H9 (cell line): ENCODE measurements at regions not wholly inside any gene's neighbourhood (a gene's known extent, or its start where the extent isn't known, plus 50 kb on each side); places are given as distances from the start of the nearest gene placed in this dataset.

Experiments
- DNase-seq: peaks from one replicate; pipeline ENCODE4 v3.0.0-alpha.2; 2017
- H2AFZ ChIP-seq: one replicate; pipeline ENCODE4 v1.6.1; 2013; ENCODE audit warnings: mild to moderate bottlenecking, low read length, control low read depth, moderate library complexity
- H2AK5ac ChIP-seq: 2 replicates; pipeline ENCODE4 v1.6.1; 2013; ENCODE audit warnings: low read length, control low read depth, mixed read lengths; ENCODE audit not compliant: insufficient read length
- H2BK120ac ChIP-seq: one replicate; pipeline ENCODE4 v1.6.1; 2013; ENCODE audit warnings: low read depth, mild to moderate bottlenecking, low read length, control low read depth, inconsistent platforms; ENCODE audit not compliant: poor library complexity, severe bottlenecking
- H2BK12ac ChIP-seq: 2 replicates; pipeline ENCODE4 v1.6.1; 2013; ENCODE audit warnings: low read length, control low read depth, mixed read lengths, low read depth; ENCODE audit not compliant: insufficient read length
- H2BK15ac ChIP-seq: 2 replicates; pipeline ENCODE4 v1.6.1; 2013; ENCODE audit warnings: low read depth, low read length, control low read depth
- H2BK20ac ChIP-seq: one replicate; pipeline ENCODE4 v1.6.1; 2013; ENCODE audit warnings: low read depth, mild to moderate bottlenecking, low read length, control low read depth, inconsistent platforms; ENCODE audit not compliant: poor library complexity, severe bottlenecking
- H2BK5ac ChIP-seq: 2 replicates; pipeline ENCODE4 v1.6.1; 2013; ENCODE audit warnings: low read length, control low read depth, mixed read lengths; ENCODE audit not compliant: insufficient read length
- H3K14ac ChIP-seq: 2 replicates; pipeline ENCODE4 v1.6.1; 2013; ENCODE audit warnings: low read length, control low read depth; ENCODE audit not compliant: insufficient read depth
- H3K18ac ChIP-seq: 2 replicates; pipeline ENCODE4 v1.6.1; 2013; ENCODE audit warnings: low read depth, mild to moderate bottlenecking, mixed read lengths, low read length, control low read depth; ENCODE audit not compliant: insufficient read length
- H3K23ac ChIP-seq: 2 replicates; pipeline ENCODE4 v1.6.1; 2013; ENCODE audit warnings: low read length, control low read depth, mixed read lengths, low read depth; ENCODE audit not compliant: insufficient read length
- H3K23me2 ChIP-seq: 2 replicates; pipeline ENCODE4 v1.6.1; 2013; ENCODE audit warnings: low read depth, mild to moderate bottlenecking, mixed read lengths, low read length, control low read depth; ENCODE audit not compliant: insufficient read length, poor library complexity, severe bottlenecking
- H3K27ac ChIP-seq: 2 replicates; pipeline ENCODE4 v1.5.1; 2013; ENCODE audit warnings: low read length, control low read depth, mixed read lengths, low read depth; ENCODE audit not compliant: insufficient read length
- H3K27me3 ChIP-seq: 2 replicates; pipeline ENCODE4 v1.6.1; 2013; ENCODE audit warnings: low read length, control low read depth, inconsistent platforms; ENCODE audit not compliant: insufficient read depth
- H3K4ac ChIP-seq: 2 replicates; pipeline ENCODE4 v1.6.1; 2013; ENCODE audit warnings: low read depth, mild to moderate bottlenecking, control low read depth, inconsistent platforms, low read length, moderate library complexity
- H3K4me1 ChIP-seq: 2 replicates; pipeline ENCODE4 v1.6.1; 2013; ENCODE audit warnings: low read length, control low read depth, inconsistent platforms; ENCODE audit not compliant: insufficient read depth
- H3K4me2 ChIP-seq: 2 replicates; pipeline ENCODE4 v1.6.1; 2013; ENCODE audit warnings: low read length, control low read depth, mixed read lengths; ENCODE audit not compliant: insufficient read length, insufficient read depth
- H3K56ac ChIP-seq: 2 replicates; pipeline ENCODE4 v1.6.1; 2013; ENCODE audit warnings: low read depth, mild to moderate bottlenecking, mixed read lengths, low read length, control low read depth; ENCODE audit not compliant: insufficient read length
- H3K79me1 ChIP-seq: 2 replicates; pipeline ENCODE4 v1.6.1; 2013; ENCODE audit warnings: low read depth, mild to moderate bottlenecking, moderate library complexity, low read length, control low read depth, inconsistent platforms; ENCODE audit not compliant: insufficient read depth, poor library complexity, severe bottlenecking
- H3K79me2 ChIP-seq: 2 replicates; pipeline ENCODE4 v1.6.1; 2013; ENCODE audit warnings: low read length, control low read depth, inconsistent platforms; ENCODE audit not compliant: insufficient read depth
- H3K9ac ChIP-seq: 2 replicates; pipeline ENCODE4 v1.6.1; 2013; ENCODE audit warnings: low read length, control low read depth, mixed read lengths; ENCODE audit not compliant: insufficient read length; ENCODE audit errors: extremely low read depth
- H3K9me3 ChIP-seq: one replicate; pipeline ENCODE4 v1.6.1; 2013; ENCODE audit warnings: low read depth, low read length, inconsistent platforms; ENCODE audit not compliant: control insufficient read depth
- H3T11ph ChIP-seq: one replicate; pipeline ENCODE4 v1.6.1; 2013; ENCODE audit warnings: mild to moderate bottlenecking, low read length, control low read depth, inconsistent platforms
- H4K20me1 ChIP-seq: one replicate; pipeline ENCODE4 v1.6.1; 2013; ENCODE audit not compliant: control insufficient read depth, insufficient read length, insufficient read depth
- H4K5ac ChIP-seq: 2 replicates; pipeline ENCODE4 v1.6.1; 2013; ENCODE audit warnings: low read depth, mild to moderate bottlenecking, mixed read lengths, low read length, control low read depth; ENCODE audit not compliant: insufficient read length
- H4K8ac ChIP-seq: replicated peaks from 2 replicates; pipeline ENCODE4 v1.6.1; 2013; ENCODE audit warnings: low read length, control low read depth, mixed read lengths, low read depth; ENCODE audit not compliant: insufficient read length
- H4K91ac ChIP-seq: 2 replicates; pipeline ENCODE4 v1.6.1; 2013; ENCODE audit warnings: low read depth, mild to moderate bottlenecking, moderate library complexity, mixed read lengths, low read length, control low read depth; ENCODE audit not compliant: insufficient read length
- H3K27ac Mint-ChIP-seq, 3 experiments: 2 replicates in 2 of 3; 3 replicates in 1 of 3; pipeline ENCODE4 v1.8.0; 2020 to 2021; ENCODE audit warnings: mixed read lengths in 3 of 3, mild to moderate bottlenecking in 1 of 3, moderate library complexity in 1 of 3
- H3K27me3 Mint-ChIP-seq: 2 replicates; pipeline ENCODE4 v1.8.0; 2021; ENCODE audit warnings: low read depth, mild to moderate bottlenecking, moderate library complexity, mixed read lengths
- H3K36me3 Mint-ChIP-seq, 3 experiments: 2 replicates in 2 of 3; 3 replicates in 1 of 3; pipeline ENCODE4 v1.8.0; 2020 to 2021; ENCODE audit warnings: low read depth in 3 of 3, mixed read lengths in 3 of 3; ENCODE audit not compliant: insufficient read depth in 1 of 3
- H3K4me1 Mint-ChIP-seq, 2 experiments: 2 replicates each; pipeline ENCODE4 v1.8.0; 2020; ENCODE audit warnings: mixed read lengths in 2 of 2
- H3K4me3 Mint-ChIP-seq, 2 experiments: 2 replicates in 1 of 2; 3 replicates in 1 of 2; pipeline ENCODE4 v1.8.0; 2020 to 2021; ENCODE audit warnings: mild to moderate bottlenecking in 2 of 2, mixed read lengths in 2 of 2, moderate library complexity in 1 of 2
- H3K9me3 Mint-ChIP-seq, 2 experiments: 2 replicates in 1 of 2; 3 replicates in 1 of 2; pipeline ENCODE4 v1.8.0; 2020; ENCODE audit warnings: mild to moderate bottlenecking in 2 of 2, mixed read lengths in 2 of 2, moderate library complexity in 1 of 2
- CTCF ChIP-seq: fragments of 200-600 bp; sonication (generic); conservative IDR thresholded peaks from 3 replicates; pipeline ENCODE4 v1.8.0; 2021; ENCODE audit warnings: antibody characterized with exemption, mild to moderate bottlenecking
- WGBS: extraction: QIAGEN DNeasy Blood & Tissue Kit; methylation state at CpG from one replicate; pipeline ENCODE4 v1.1.7; 2013; ENCODE audit warnings: missing lambda C conversion rate, low lambda C conversion rate, mixed read lengths; ENCODE audit not compliant: insufficient read length; ENCODE audit errors: extremely low coverage; 5-methylcytosine and 5-hydroxymethylcytosine counted together

- no peak overlapping the region for H4K91ac ChIP-seq
- no peak overlapping the region for H2BK5ac ChIP-seq
- no peak for DNase-seq
- no peak overlapping the region for H4K5ac ChIP-seq
- Mint-ChIP-seq H3K9me3 (no peaks in the 10 kb centered on the region), H3K4me3 (no peak overlapping the region), H3K27ac (no peak overlapping the region), H3K27me3 (no peaks in the 10 kb centered on the region), H3K36me3 (no peaks in the 10 kb centered on the region), H3K4me1 (peaks cover 7 to 9% of the 10 kb centered on the region in 2 experiments)
- no peak overlapping the region for H2AK5ac ChIP-seq
- no peaks in the 10 kb centered on the region for H3K27me3 ChIP-seq
- H3K14ac ChIP-seq: no peak overlapping the region
- no peaks in the 10 kb centered on the region for H3K9me3 ChIP-seq
- H2BK15ac ChIP-seq: no peak overlapping the region
- H3K4me1 ChIP-seq: no peaks in the 10 kb centered on the region
- H3K56ac ChIP-seq: no peak overlapping the region
- no peak overlapping the region for H3K23ac ChIP-seq
- H3K23me2 ChIP-seq: no peaks in the 10 kb centered on the region
- H2BK12ac ChIP-seq: no peak overlapping the region
- H2AFZ ChIP-seq: no peak overlapping the region
- no peak for TF ChIP-seq CTCF
- no peak overlapping the region for H4K8ac ChIP-seq
- H3K4me2 ChIP-seq: no peak overlapping the region
- no CpG with 5 or more reads among the region's 2 CpGs for WGBS
- H3K79me1 ChIP-seq: no peaks in the 10 kb centered on the region
- H2BK120ac ChIP-seq: no peak overlapping the region
- H3K4ac ChIP-seq: no peak overlapping the region
- H4K20me1 ChIP-seq: no peaks in the 10 kb centered on the region
- no peak overlapping the region for H3K9ac ChIP-seq
- H3K79me2 ChIP-seq: no peaks in the 10 kb centered on the region
- no peak overlapping the region for H3K27ac ChIP-seq
- no peak overlapping the region for H3T11ph ChIP-seq
- no peak overlapping the region for H2BK20ac ChIP-seq
- no peak overlapping the region for H3K18ac ChIP-seq
These were observed 192.7 kb upstream of the NWD2 start for GRCh38 chr4:37051866-37052265.
